ENCODE measurements at regions not wholly inside any gene's neighbourhood (a gene's known extent, or its start where the extent isn't known, plus 50 kb on each side); places are given as distances from the start of the nearest gene placed in this dataset.

DNA sequence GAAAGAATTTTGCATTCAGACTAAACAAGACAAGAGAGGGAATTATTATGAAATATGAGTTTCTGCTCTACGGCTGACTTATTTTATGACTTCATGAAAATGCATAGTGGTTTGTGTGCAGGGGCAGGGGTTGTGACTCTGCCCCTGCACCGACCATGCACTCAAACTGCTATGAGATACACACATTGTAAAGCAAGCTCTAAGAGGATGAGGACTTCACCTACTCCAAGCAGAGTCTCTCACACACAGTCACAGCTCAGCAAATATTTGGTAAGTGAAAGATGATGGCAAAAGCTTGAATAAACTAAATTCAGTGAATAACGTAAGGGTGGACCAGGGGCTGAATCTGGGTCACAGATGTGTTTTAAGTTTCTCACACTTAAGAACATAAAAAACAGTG is 542.9 kb downstream of the PRELID2 start:
- DNase-seq (ENCODE audit: low read depth), result no peak
- TF ChIP-seq CTCF (conservative IDR thresholded peaks at IDR 0.05; ENCODE audit: low read length), result no peak
- no peak overlapping the region for H3K4me3 ChIP-seq (ENCODE audit: low read length)

DNA sequence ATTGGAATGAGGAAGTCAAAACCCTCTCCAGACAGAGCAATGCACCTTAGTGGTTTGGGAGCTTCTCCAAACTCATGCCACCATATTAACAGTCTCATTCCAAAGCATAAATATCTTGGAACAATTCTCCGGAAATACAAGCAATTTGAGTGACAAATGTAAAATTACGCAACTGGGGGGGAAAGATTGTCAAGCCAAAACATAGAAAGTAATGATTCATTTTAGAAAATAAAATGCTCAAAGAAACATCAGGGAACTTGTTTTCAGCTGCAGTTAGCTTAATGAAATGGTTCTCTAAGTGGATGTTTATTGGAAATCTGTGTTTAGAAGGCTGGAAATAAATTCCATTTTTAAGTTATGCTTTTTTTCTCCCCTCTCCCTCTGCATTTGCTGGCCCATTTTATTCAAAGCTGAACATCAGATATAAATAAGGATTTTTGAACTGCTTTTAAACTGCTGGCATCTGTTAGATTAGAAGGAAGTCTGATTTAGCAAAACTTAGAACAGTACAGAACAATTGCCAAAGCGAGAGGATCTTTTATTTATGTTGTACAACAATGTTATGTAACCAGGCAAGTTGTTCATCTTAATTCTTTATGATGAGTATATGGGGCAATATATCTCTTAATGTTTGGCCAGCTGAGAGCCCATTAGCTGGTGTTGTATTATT is 551.9 kb downstream of the PRELID2 start:
- no peak overlapping the region for H3K4me3 ChIP-seq (ENCODE audit: low read length)
- no peak for TF ChIP-seq CTCF (conservative IDR thresholded peaks at IDR 0.05; ENCODE audit: low read length)
- DNase-seq (ENCODE audit: low read depth), result peak; percentile 13

GRCh38 chr5:145280806-145281205 is 554.3 kb downstream of the PRELID2 start:
- DNase-seq (ENCODE audit: low read depth), result no peak
- no peak for TF ChIP-seq CTCF (conservative IDR thresholded peaks at IDR 0.05; ENCODE audit: low read length)
- H3K4me3 ChIP-seq (ENCODE audit: low read length), result no peak overlapping the region

DNA sequence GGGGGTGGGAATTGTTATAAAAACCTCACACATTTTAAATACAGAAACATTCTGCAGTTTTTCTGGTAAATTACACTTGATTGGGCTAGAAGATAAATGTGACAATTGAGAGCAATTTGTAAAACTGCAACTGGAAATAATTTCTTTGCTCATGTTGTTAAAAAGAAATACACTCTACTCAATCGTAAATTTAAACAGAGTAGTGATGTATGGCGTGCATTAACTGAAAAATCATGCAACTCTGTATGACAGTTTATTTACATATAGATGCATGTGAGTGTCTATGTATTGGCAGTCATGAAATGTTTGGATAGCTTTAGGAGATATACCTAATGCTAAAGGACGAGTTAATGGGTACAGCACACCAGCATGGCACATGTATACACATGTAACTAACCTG is 554.9 kb downstream of the PRELID2 start:
- no peak for DNase-seq (ENCODE audit: low read depth)
- TF ChIP-seq CTCF (conservative IDR thresholded peaks at IDR 0.05; ENCODE audit: low read length), result no peak
- no peak overlapping the region for H3K4me3 ChIP-seq (ENCODE audit: low read length)

DNA sequence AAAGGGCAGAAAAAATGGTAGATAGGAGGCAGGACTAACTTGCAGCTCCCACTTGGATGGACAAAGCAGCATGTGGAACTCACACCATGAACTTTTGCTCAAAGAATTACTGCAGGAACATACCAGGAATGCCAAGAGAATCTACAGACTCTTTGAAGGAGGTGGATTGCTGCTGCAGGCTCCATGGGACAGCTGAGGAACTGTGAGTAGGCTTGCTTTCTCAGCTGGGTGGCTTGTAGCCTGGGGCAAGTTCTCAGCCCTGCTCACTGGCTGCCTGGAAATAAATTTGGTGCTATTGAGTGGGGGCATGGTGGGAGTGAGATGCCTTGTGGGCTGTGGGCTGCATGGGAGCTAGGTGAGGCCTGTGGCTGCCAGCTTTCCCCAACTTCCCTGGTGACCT is 574.5 kb downstream of the PRELID2 start:
- no peak overlapping the region for H3K4me3 ChIP-seq (ENCODE audit: low read length)
- no peak for TF ChIP-seq CTCF (conservative IDR thresholded peaks at IDR 0.05; ENCODE audit: low read length)
- DNase-seq (ENCODE audit: low read depth), result no peak

- no peak for TF ChIP-seq CTCF (conservative IDR thresholded peaks at IDR 0.05; ENCODE audit: low read length)
- H3K4me3 ChIP-seq (ENCODE audit: low read length), result no peak overlapping the region
- DNase-seq (ENCODE audit: low read depth), result no peak
These were observed 587.4 kb downstream of the PRELID2 start for GRCh38 chr5:145247745-145248040.

GRCh38 chr5:145246961-145247744 is 588.0 kb downstream of the PRELID2 start:
- H3K4me3 ChIP-seq (ENCODE audit: low read length), result no peak overlapping the region
- DNase-seq (ENCODE audit: low read depth), result peak; percentile 9
- no peak for TF ChIP-seq CTCF (conservative IDR thresholded peaks at IDR 0.05; ENCODE audit: low read length)

Data from AG10803 (cell line).